ENCODE measurements at regions not wholly inside any gene's neighbourhood (a gene's known extent, or its start where the extent isn't known, plus 50 kb on each side); places are given as distances from the start of the nearest gene placed in this dataset.

GRCh38 chr12:113594967-113595366 lies 123.3 kb upstream of the LHX5 start:
- no peak overlapping the region for H3K4me3 ChIP-seq (replicated peaks in 1 of 3)
- no peaks in the 10 kb centered on the region for H3K27me3 ChIP-seq
- no peak for DNase-seq
- no peak for TF ChIP-seq CTCF (IDR thresholded peaks at IDR 0.05)
- no peak for TF ChIP-seq POLR2A (IDR thresholded peaks at IDR 0.05)
- H3K27ac ChIP-seq, result no peak overlapping the region
- H3K36me3 ChIP-seq, result no peaks in the 10 kb centered on the region
- no peaks in the 10 kb centered on the region for H3K9me3 ChIP-seq
- H3K4me1 ChIP-seq, result no peaks in the 10 kb centered on the region
- WGBS, 2 donors, result 69 to 83% methylated on average over 2 of the region's 2 CpGs
- intact Hi-C loops (cut with DNase I), result no loop called here

GRCh38 chr12:113591480-113591974 lies 119.9 kb upstream of the LHX5 start:
- Histone ChIP-seq H3K36me3 (no peaks in the 10 kb centered on the region), H3K4me3 (replicated peaks in 1 of 3) (no peak overlapping the region), H3K27ac (no peak overlapping the region), H3K27me3 (no peaks in the 10 kb centered on the region), H3K9me3 (no peaks in the 10 kb centered on the region), H3K4me1 (no peaks in the 10 kb centered on the region)
- intact Hi-C loops (cut with DNase I), result no loop called here
- peak; percentile 50 to 55 for DNase-seq
- TF ChIP-seq POLR2A (IDR thresholded peaks at IDR 0.05) (no peak), CTCF (IDR thresholded peaks at IDR 0.05) (no peak)
- whole genome bisulfite sequencing, 2 donors, result 3 to 4% methylated on average over 26 to 45 of the region's 46 CpGs

DNA sequence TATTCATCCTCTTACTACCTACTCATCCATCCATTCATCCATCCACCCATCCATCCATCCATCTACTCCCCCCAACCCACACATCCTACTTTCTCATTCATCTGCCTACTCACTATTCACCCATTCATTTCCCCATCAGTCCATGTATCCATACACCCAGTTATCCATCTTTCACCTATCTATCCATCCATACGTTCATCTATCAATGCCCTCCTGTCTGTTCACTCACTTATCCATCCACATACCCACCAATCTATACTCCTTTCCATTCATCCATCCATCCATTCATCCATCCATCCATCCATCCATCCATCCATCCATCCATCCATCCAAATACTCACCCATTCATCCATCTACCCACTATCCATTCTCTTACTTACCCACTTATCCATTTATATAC lies 117.8 kb upstream of the LHX5 start:
- intact Hi-C loops (cut with DNase I), result no loop called here
- Histone ChIP-seq H3K36me3 (no peaks in the 10 kb centered on the region), H3K9me3 (no peaks in the 10 kb centered on the region), H3K4me3 (replicated peaks in 1 of 3) (no peak overlapping the region), H3K27me3 (no peaks in the 10 kb centered on the region), H3K27ac (no peak overlapping the region), H3K4me1 (no peaks in the 10 kb centered on the region)
- 81 to 91% methylated on average over 1 of the region's 1 CpG for WGBS, 2 donors
- TF ChIP-seq POLR2A (IDR thresholded peaks at IDR 0.05), result no peak
- no peak for TF ChIP-seq CTCF (IDR thresholded peaks at IDR 0.05)
- DNase-seq, result no peak

GRCh38 chr12:113587720-113588119 lies 116.0 kb upstream of the LHX5 start:
- TF ChIP-seq POLR2A (IDR thresholded peaks at IDR 0.05), result no peak
- no peak for TF ChIP-seq CTCF (IDR thresholded peaks at IDR 0.05)
- H3K27me3 ChIP-seq, result no peaks in the 10 kb centered on the region
- no peak overlapping the region for H3K27ac ChIP-seq
- 7 to 12% methylated on average over 5 of the region's 5 CpGs for WGBS, 2 donors
- intact Hi-C loops (cut with DNase I), result no loop called here
- H3K4me3 ChIP-seq (replicated peaks in 1 of 3), result no peak overlapping the region
- H3K9me3 ChIP-seq, result no peaks in the 10 kb centered on the region
- no peak for DNase-seq
- H3K36me3 ChIP-seq, result no peaks in the 10 kb centered on the region
- H3K4me1 ChIP-seq, result no peaks in the 10 kb centered on the region

- Histone ChIP-seq H3K4me3 (replicated peaks in 1 of 3) (no peak overlapping the region), H3K27ac (no peak overlapping the region), H3K9me3 (no peaks in the 10 kb centered on the region), H3K27me3 (no peaks in the 10 kb centered on the region), H3K36me3 (no peaks in the 10 kb centered on the region), H3K4me1 (no peaks in the 10 kb centered on the region)
- intact Hi-C loops (cut with DNase I), result no loop called here
- DNase-seq, result no peak
- WGBS, 2 donors, result 60 to 67% methylated on average over 4 of the region's 4 CpGs
- TF ChIP-seq POLR2A (IDR thresholded peaks at IDR 0.05) (no peak), CTCF (IDR thresholded peaks at IDR 0.05) (no peak)
Observed at GRCh38 chr12:113586461-113586860, 114.8 kb upstream of the LHX5 start.
